ENCODE measurements at regions not wholly inside any gene's neighbourhood (a gene's known extent, or its start where the extent isn't known, plus 50 kb on each side); places are given as distances from the start of the nearest gene placed in this dataset.
A peak's percentile ranks its signal among the peaks of the same experiment; 100 is the strongest.

DNA sequence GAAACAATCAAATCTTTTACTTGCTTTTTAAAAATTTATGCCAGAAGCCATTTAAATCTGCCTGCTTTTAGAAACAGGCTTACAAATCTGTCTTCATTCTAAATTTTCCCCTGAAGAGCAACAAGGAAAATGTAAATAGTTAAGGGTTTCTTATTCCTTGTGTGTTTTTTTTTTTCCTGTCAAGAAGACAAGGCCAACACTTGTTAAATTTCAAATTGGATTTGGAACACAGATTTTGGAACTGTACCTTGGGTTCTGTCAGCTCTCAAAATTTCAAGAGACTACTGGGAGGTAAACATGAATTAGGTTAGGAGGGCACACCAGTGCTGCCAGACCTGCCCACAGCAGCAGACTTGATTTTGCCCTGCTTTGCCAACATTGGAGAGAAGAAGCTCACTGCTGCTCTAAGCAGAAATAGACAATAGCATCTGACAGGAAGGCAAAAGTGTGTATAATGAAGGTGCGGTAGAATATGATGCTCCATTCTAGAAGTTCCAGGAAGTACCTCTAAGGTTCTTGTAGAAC lies 121.7 kb downstream of the NHLRC3 start:
- Histone ChIP-seq H3K9me3 (ENCODE audit: control insufficient read depth in 2 of 3, insufficient read depth in 1 of 3, low read length in 3 of 3) (no peaks in the 10 kb centered on the region), H3K4me1 (ENCODE audit: control insufficient read depth in 2 of 3, insufficient read depth in 2 of 3, low read depth in 1 of 3, low read length in 3 of 3) (no peaks in the 10 kb centered on the region), H3K9ac (ENCODE audit: low read length in 3 of 3) (no peak overlapping the region), H3K4me3 (ENCODE audit: low read length in 3 of 3) (no peak overlapping the region), H3K27me3 (ENCODE audit: control insufficient read depth, insufficient read depth, low read length) (no peaks in the 10 kb centered on the region), H3K27ac (ENCODE audit: low read depth in 2 of 2, low read length in 2 of 2) (no peak overlapping the region), H3K36me3 (ENCODE audit: control insufficient read depth in 2 of 3, insufficient read depth in 3 of 3, low read length in 3 of 3) (no peaks in the 10 kb centered on the region)
- TF ChIP-seq, protein P1, sequence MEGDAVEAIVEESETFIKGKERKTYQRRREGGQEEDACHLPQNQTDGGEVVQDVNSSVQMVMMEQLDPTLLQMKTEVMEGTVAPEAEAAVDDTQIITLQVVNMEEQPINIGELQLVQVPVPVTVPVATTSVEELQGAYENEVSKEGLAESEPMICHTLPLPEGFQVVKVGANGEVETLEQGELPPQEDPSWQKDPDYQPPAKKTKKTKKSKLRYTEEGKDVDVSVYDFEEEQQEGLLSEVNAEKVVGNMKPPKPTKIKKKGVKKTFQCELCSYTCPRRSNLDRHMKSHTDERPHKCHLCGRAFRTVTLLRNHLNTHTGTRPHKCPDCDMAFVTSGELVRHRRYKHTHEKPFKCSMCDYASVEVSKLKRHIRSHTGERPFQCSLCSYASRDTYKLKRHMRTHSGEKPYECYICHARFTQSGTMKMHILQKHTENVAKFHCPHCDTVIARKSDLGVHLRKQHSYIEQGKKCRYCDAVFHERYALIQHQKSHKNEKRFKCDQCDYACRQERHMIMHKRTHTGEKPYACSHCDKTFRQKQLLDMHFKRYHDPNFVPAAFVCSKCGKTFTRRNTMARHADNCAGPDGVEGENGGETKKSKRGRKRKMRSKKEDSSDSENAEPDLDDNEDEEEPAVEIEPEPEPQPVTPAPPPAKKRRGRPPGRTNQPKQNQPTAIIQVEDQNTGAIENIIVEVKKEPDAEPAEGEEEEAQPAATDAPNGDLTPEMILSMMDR (IDR thresholded peaks at IDR 0.05; ENCODE audit: borderline replicate concordance, extremely low read depth, insufficient read depth), result no peak
- intact Hi-C loops (cut with DNase I), result no loop called here
- DNase-seq (no peak), FAIRE-seq (no peak)

DNA sequence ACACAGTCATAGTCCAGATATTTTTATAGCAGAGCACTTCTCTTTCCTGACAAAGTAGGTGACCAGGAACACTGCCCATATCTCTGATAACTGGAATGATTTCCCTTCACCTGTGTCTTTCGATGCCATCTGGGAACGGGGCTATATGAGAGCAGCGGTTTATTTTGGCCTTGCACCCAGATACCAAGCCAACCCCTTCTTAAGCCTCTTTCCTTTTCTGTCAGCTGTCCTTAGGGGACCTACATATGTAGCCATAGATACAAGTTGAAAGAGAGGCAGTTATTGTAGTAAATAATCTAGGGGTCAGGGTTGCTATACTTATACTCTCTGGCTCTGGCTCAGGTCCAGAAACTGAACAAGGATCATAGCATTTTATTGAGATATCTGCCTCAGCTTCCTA lies 128.8 kb downstream of the NHLRC3 start:
- Histone ChIP-seq H3K27me3 (ENCODE audit: control insufficient read depth, insufficient read depth, low read length) (no peaks in the 10 kb centered on the region), H3K9ac (ENCODE audit: low read length in 3 of 3) (no peak overlapping the region), H3K36me3 (ENCODE audit: control insufficient read depth in 2 of 3, insufficient read depth in 3 of 3, low read length in 3 of 3) (no peaks in the 10 kb centered on the region), H3K9me3 (ENCODE audit: control insufficient read depth in 2 of 3, insufficient read depth in 1 of 3, low read length in 3 of 3) (no peaks in the 10 kb centered on the region), H3K27ac (ENCODE audit: low read depth in 2 of 2, low read length in 2 of 2) (no peak overlapping the region), H3K4me1 (ENCODE audit: control insufficient read depth in 2 of 3, insufficient read depth in 2 of 3, low read depth in 1 of 3, low read length in 3 of 3) (no peaks in the 10 kb centered on the region), H3K4me3 (ENCODE audit: low read length in 3 of 3) (no peak overlapping the region)
- intact Hi-C loops (cut with DNase I), result no loop called here
- FAIRE-seq (no peak), DNase-seq (no peak)
- TF ChIP-seq, protein P1 (IDR thresholded peaks at IDR 0.05; ENCODE audit: borderline replicate concordance, extremely low read depth, insufficient read depth), result no peak

DNA sequence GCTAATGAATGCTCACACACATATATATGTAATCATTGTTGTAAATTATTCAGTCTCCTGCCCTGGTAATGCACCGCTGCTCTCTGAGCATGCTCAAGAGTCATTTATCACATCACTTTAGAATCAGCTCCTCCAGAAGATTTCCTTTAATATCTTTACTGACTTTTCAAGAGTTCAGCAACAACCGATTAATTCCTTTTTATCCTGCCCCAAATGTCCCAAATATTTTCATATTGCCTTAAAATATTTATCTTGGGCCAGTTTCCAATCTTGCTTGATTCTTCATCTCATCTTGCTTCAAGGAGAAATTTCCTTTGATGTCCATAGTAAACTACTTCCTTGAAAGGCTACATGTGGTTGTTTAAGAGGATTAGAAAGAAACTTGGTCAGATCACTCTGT lies 132.5 kb downstream of the NHLRC3 start:
- Histone ChIP-seq H3K27ac (ENCODE audit: low read depth in 2 of 2, low read length in 2 of 2) (no peak overlapping the region), H3K9me3 (ENCODE audit: control insufficient read depth in 2 of 3, insufficient read depth in 1 of 3, low read length in 3 of 3) (no peaks in the 10 kb centered on the region), H3K9ac (ENCODE audit: low read length in 3 of 3) (no peak overlapping the region), H3K4me3 (ENCODE audit: low read length in 3 of 3) (no peak overlapping the region), H3K27me3 (ENCODE audit: control insufficient read depth, insufficient read depth, low read length) (no peaks in the 10 kb centered on the region), H3K36me3 (ENCODE audit: control insufficient read depth in 2 of 3, insufficient read depth in 3 of 3, low read length in 3 of 3) (no peaks in the 10 kb centered on the region), H3K4me1 (ENCODE audit: control insufficient read depth in 2 of 3, insufficient read depth in 2 of 3, low read depth in 1 of 3, low read length in 3 of 3) (no peaks in the 10 kb centered on the region)
- intact Hi-C loops (cut with DNase I), result no loop called here
- peak in 2 of 5 donors; percentile 29 to 41 for DNase-seq
- no peak for FAIRE-seq
- TF ChIP-seq, protein P1 (IDR thresholded peaks at IDR 0.05; ENCODE audit: borderline replicate concordance, extremely low read depth, insufficient read depth), result no peak

DNA sequence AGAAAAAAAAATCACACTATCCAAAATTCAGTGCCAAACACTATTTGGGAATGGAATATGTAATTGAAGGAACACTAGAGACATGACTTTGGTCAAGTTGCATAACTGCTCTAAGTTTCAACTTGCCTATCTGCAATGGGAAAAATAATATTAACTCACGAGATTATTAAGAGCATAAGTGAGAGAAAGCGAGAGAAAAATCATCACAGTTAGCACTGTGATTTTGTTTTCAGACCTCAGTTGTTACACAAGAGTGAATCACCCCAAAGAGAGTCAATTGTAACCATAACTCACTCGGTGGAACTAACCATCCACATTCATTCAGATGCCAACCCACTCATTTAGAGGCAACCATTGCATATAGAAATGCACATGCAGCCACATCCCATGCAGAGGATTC lies 147.1 kb downstream of the NHLRC3 start:
- Histone ChIP-seq H3K36me3 (ENCODE audit: control insufficient read depth in 2 of 3, insufficient read depth in 3 of 3, low read length in 3 of 3) (no peaks in the 10 kb centered on the region), H3K27me3 (ENCODE audit: control insufficient read depth, insufficient read depth, low read length) (no peaks in the 10 kb centered on the region), H3K27ac (ENCODE audit: low read depth in 2 of 2, low read length in 2 of 2) (no peak overlapping the region), H3K4me1 (ENCODE audit: control insufficient read depth in 2 of 3, insufficient read depth in 2 of 3, low read depth in 1 of 3, low read length in 3 of 3) (no peaks in the 10 kb centered on the region), H3K4me3 (ENCODE audit: low read length in 3 of 3) (no peak overlapping the region), H3K9me3 (ENCODE audit: control insufficient read depth in 2 of 3, insufficient read depth in 1 of 3, low read length in 3 of 3) (no peaks in the 10 kb centered on the region), H3K9ac (ENCODE audit: low read length in 3 of 3) (no peak overlapping the region)
- TF ChIP-seq, protein P1 (IDR thresholded peaks at IDR 0.05; ENCODE audit: borderline replicate concordance, extremely low read depth, insufficient read depth), result no peak
- FAIRE-seq (no peak), DNase-seq (no peak)
- intact Hi-C loops (cut with DNase I), result no loop called here

Measured in kidney (tissue), 13 donors.